ENCODE measurements at regions not wholly inside any gene's neighbourhood (a gene's known extent, or its start where the extent isn't known, plus 50 kb on each side); places are given as distances from the start of the nearest gene placed in this dataset.
"Not testable (repeated sequence)": the region's sequence is repeated elsewhere in the genome, so short reads cannot be mapped to it uniquely, and the experiment has no call there.

- DNase-seq: not testable (repeated sequence)
These were observed 845.1 kb downstream of the CDH18 start for GRCh38 chr5:19142713-19143414.

GRCh38 chr5:19143935-19144334 is 844.1 kb downstream of the CDH18 start:
- DNase-seq: no peak

- DNase-seq: no peak
These were observed 818.6 kb downstream of the CDH18 start for GRCh38 chr5:19169426-19169825.

- no peak for DNase-seq
These were observed 815.0 kb downstream of the CDH18 start for GRCh38 chr5:19172926-19173470.

GRCh38 chr5:19175776-19176570 is 812.0 kb downstream of the CDH18 start:
- no peak for DNase-seq

GRCh38 chr5:19179571-19179970 is 808.4 kb downstream of the CDH18 start:
- no peak for DNase-seq

GRCh38 chr5:19189176-19189575 is 798.8 kb downstream of the CDH18 start:
- no peak for DNase-seq

- DNase-seq: no peak
These were observed 794.4 kb downstream of the CDH18 start for GRCh38 chr5:19193631-19194030.

- no peak for DNase-seq
These were observed 791.4 kb downstream of the CDH18 start for GRCh38 chr5:19196631-19197030.

- no peak for DNase-seq
These were observed 787.7 kb downstream of the CDH18 start for GRCh38 chr5:19200251-19200650.

GRCh38 chr5:19208397-19208796 is 779.6 kb downstream of the CDH18 start:
- no peak for DNase-seq

GRCh38 chr5:19210886-19211285 is 777.1 kb downstream of the CDH18 start:
- no peak for DNase-seq

GRCh38 chr5:19229179-19229835 is 758.7 kb downstream of the CDH18 start:
- DNase-seq: no peak

- no peak for DNase-seq
These were observed 754.4 kb downstream of the CDH18 start for GRCh38 chr5:19233573-19233972.

GRCh38 chr5:19235101-19235584 is 752.9 kb downstream of the CDH18 start:
- DNase-seq: peak; percentile 19

GRCh38 chr5:19240170-19240569 is 747.8 kb downstream of the CDH18 start:
- peak; percentile 69 for DNase-seq

GRCh38 chr5:19241690-19242089 is 746.3 kb downstream of the CDH18 start:
- peak; percentile 13 for DNase-seq

- DNase-seq: not testable (repeated sequence)
These were observed 741.8 kb downstream of the CDH18 start for GRCh38 chr5:19246191-19246590.

- DNase-seq: no peak
These were observed 740.7 kb downstream of the CDH18 start for GRCh38 chr5:19247302-19247701.

GRCh38 chr5:19256036-19256435 is 732.0 kb downstream of the CDH18 start:
- DNase-seq: no peak

- DNase-seq: no peak
These were observed 729.3 kb downstream of the CDH18 start for GRCh38 chr5:19258686-19259085.

- no peak for DNase-seq
These were observed 726.1 kb downstream of the CDH18 start for GRCh38 chr5:19261879-19262278.

- DNase-seq: no peak
These were observed 723.2 kb downstream of the CDH18 start for GRCh38 chr5:19264821-19265220.
